NCI-H1436 (cell line): ENCODE measurements at regions not wholly inside any gene's neighbourhood (a gene's known extent, or its start where the extent isn't known, plus 50 kb on each side); places are given as distances from the start of the nearest gene placed in this dataset.
"Not testable (repeated sequence)": the region's sequence is repeated elsewhere in the genome, so short reads cannot be mapped to it uniquely, and the experiment has no call there.

ENCODE experiments used
- DNase-seq: peaks from one replicate; lab custom pipeline; 2025; lab: John Stamatoyannopoulos, UW

- no peak for DNase-seq
These were observed 863.5 kb upstream of the CDH8 start for GRCh38 chr16:62899737-62900136.

GRCh38 chr16:62889097-62889496, 852.9 kb upstream of the CDH8 start:
- DNase-seq = no peak

- DNase-seq = no peak
These were observed 847.3 kb upstream of the CDH8 start for GRCh38 chr16:62883509-62883908.

GRCh38 chr16:62882552-62883221, 846.4 kb upstream of the CDH8 start:
- no peak for DNase-seq

GRCh38 chr16:62876133-62876532, 839.9 kb upstream of the CDH8 start:
- no peak for DNase-seq

GRCh38 chr16:62872339-62872738, 836.1 kb upstream of the CDH8 start:
- DNase-seq = no peak

- no peak for DNase-seq
These were observed 834.3 kb upstream of the CDH8 start for GRCh38 chr16:62870554-62870953.

- DNase-seq = no peak
These were observed 833.6 kb upstream of the CDH8 start for GRCh38 chr16:62869837-62870236.

GRCh38 chr16:62863139-62863538, 826.9 kb upstream of the CDH8 start:
- no peak for DNase-seq

GRCh38 chr16:62853887-62854286, 817.6 kb upstream of the CDH8 start:
- DNase-seq = no peak

GRCh38 chr16:62846399-62847057, 810.3 kb upstream of the CDH8 start:
- DNase-seq = no peak

- DNase-seq = no peak
These were observed 796.0 kb upstream of the CDH8 start for GRCh38 chr16:62832214-62832613.

- no peak for DNase-seq
These were observed 795.1 kb upstream of the CDH8 start for GRCh38 chr16:62831235-62831850.

- DNase-seq = no peak
These were observed 793.4 kb upstream of the CDH8 start for GRCh38 chr16:62829607-62830006.

- DNase-seq = no peak
These were observed 792.8 kb upstream of the CDH8 start for GRCh38 chr16:62829084-62829483.

- DNase-seq = no peak
These were observed 785.6 kb upstream of the CDH8 start for GRCh38 chr16:62821824-62822223.

GRCh38 chr16:62816971-62817519, 780.8 kb upstream of the CDH8 start:
- DNase-seq = no peak

GRCh38 chr16:62814891-62815290, 778.7 kb upstream of the CDH8 start:
- DNase-seq = no peak

- no peak for DNase-seq
These were observed 769.1 kb upstream of the CDH8 start for GRCh38 chr16:62805221-62805857.

GRCh38 chr16:62794724-62795123, 758.5 kb upstream of the CDH8 start:
- no peak for DNase-seq

GRCh38 chr16:62780081-62780480, 743.8 kb upstream of the CDH8 start:
- not testable (repeated sequence) for DNase-seq

- no peak for DNase-seq
These were observed 728.3 kb upstream of the CDH8 start for GRCh38 chr16:62764572-62764971.

GRCh38 chr16:62760398-62760797, 724.2 kb upstream of the CDH8 start:
- DNase-seq = no peak
